GM19025 (cell line): ENCODE measurements at regions not wholly inside any gene's neighbourhood (a gene's known extent, or its start where the extent isn't known, plus 50 kb on each side); places are given as distances from the start of the nearest gene placed in this dataset.
"Not testable (repeated sequence)": the region's sequence is repeated elsewhere in the genome, so short reads cannot be mapped to it uniquely, and the experiment has no call there.

Experiments
- ATAC-seq: cut with Tn5 transposase; IDR thresholded peaks from one replicate; pipeline ENCODE4 v1.9.1; 2021; ENCODE audit warnings: mild to moderate bottlenecking, low read depth, moderate library complexity; ENCODE audit not compliant: unreplicated experiment

GRCh38 chr12:124478985-124479645 is 88.3 kb downstream of the NCOR2 start:
- ATAC-seq, result no peak

DNA sequence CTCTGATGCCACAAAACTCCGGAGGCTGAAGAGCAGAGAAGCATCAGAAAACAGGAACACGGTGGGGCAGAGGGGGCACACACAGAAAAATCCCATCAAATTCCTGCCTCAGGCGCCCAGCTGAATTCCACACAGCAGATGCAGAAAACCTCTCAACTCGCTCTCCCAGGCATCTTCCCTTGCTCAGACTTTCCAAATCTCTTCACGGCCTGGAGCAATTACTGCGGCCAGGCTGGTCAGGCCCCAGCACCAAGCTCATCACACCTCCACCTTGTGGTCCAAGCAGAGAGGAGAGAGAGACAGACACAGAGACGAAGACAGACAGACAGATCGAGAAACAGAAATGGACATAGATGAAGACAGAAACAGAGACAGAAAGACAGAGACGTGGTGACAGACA is 89.0 kb downstream of the NCOR2 start:
- ATAC-seq, result no peak

DNA sequence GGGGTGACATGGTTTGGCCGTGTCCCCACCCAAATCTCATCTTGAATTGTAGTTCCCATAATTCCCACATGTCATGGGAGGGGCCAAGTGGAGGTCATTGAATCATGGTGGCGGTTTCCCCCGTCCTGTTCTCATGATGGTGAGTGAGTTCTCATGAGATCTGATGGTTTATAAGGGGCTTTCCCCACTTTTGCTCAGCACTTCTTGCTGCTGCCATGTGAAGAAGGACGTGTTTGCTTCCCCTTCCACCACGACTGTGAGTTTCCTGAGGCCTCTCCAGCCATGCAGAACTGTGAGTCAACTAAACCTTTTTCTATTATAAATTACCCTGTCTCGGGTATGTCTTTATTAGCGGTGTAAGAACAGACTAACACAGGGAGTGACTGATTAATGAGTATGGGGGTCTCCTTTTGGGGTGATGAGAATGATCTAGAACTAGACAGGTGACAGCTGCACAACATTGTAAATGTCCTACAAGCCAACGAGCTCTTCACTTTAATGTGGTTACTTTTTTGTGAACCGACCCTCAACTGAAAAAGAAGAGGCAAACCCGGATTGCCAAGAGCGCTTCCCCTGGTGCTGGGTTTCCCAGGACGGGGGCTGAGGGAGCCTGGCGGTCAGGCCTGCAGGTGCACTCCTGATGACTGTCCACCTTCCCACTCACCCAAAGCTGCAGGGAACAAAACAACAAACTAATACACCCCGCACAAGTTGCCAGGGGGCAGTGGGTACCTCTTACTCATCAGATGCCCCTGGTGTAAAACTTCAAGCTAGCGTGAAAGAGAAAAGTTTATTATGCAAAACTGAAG is 90.1 kb downstream of the NCOR2 start:
- ATAC-seq, result no peak

DNA sequence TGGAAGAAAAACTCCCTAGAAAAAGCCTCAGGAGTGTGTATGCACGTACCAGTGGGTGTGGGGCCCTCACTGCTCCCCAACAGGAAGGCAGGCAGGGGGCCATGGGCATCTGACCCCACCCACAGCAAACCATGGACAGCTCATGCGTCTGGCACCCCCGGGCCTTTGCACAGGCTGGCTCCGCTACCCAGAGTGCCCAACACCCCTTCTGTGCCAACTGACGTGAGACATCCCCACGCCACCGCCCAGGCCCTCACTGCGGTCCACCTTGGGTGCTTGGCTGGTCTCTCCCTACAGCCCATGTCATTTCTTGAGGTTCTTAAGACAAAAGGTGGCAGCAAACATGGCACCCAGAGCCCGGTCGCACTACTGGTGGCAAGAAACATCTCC is 91.4 kb downstream of the NCOR2 start:
- ATAC-seq, result no peak

DNA sequence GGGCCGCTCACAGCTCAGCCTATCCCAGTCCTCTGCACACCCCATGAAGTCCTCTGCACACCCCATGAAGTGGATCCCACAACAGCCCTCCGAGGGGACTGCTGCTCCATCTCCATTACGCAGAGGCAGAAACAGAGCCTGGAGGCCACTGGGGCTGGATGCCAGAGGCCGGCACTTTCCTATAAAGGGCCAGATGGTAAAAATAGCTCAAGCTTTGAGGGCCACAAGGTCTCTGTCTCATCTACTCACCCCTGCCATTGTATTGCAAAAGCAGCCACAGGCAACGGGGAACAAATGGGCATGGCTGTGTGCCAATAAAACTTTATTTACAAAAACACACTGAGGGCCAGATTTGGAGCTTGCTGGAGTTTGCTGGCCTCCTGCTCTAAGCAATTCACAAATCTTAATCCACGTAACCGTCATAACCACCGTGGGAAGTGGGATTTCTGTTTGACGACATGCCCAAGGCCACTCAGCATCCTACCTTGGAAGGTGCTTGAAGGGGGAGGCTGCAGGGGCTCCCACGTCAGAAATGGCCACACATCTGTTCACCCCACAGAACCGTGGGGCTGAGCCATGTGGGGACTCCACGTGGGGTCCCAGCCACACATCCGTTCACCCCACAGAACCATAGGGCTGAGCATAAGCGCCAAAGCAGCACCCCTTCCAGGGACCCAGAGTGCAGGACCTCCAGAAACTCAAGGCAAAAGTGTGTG is 92.0 kb downstream of the NCOR2 start:
- no peak for ATAC-seq

DNA sequence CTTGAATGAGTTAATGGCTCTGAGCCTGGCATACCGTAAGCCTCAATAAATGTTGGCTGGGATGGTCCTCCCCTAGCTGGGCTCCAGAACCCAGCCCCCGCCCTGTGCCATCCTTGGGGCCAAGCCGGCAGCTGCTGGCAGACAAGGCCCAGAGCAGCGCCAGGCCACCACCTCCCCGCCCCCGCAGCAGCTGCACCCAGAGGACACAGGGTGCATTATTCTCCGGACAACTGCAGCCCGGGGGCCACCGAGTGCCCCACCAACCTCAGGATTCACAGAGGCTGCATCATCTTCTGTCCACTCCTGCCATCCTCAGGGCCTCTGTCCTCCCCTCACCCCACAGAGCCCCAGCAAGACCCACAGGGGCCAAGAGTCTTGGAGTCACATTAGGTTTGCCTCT is 92.7 kb downstream of the NCOR2 start:
- no peak for ATAC-seq

GRCh38 chr12:124472690-124473279 is 94.6 kb downstream of the NCOR2 start:
- no peak for ATAC-seq

- no peak for ATAC-seq
Measured at GRCh38 chr12:124471828-124472227, 95.6 kb downstream of the NCOR2 start.

GRCh38 chr12:124470806-124471205 is 96.6 kb downstream of the NCOR2 start:
- no peak for ATAC-seq

DNA sequence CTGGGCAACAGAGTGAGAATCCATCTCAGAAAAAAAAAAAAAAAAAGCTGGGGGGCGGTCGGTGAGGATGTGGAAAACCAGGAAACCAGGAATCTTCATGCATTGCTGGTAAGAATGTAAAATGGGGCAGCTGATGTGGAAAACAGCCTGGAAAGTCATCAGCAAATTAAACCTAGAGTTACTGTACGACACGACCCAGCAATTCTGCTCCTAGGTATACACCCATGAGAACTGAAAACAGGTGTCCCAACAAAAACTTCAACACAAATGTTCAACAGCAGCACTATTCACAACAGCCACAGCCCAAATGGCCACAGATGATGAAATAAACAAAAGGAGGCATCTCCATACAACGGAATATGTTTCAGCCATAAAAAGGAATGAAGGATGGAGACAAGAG is 97.3 kb downstream of the NCOR2 start:
- no peak for ATAC-seq

DNA sequence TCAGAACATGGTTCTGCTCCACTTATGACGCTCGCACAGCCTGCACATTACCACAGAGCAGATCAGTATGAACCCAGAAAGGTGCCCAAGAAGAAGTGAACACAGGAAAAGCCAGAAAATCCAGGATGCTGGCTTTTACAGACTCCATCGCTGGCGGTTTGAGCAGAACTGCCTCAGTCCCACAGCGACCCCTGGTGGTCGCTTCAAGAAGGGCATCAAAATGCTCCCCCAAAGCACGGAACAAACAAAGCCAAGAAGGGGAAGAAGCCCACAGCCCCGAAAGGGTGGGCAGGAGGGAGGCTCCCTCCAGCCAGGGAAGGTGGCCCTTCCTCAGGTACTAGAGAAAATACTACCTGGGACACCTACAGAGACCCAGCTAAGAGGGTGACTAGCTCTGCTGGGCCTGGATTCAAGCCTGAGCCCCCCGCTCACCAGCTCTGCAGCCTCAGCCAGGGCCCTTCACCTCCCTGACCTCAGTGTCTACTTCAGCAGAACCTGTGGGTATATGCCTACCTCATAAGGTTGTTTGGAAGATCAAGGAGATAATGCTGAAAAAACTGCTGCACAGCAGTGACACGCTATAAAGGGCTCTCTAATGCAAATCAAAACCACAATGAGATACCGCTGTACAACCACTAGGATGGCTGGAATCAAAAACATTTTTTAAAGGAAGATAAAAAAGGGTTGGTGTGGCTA is 98.1 kb downstream of the NCOR2 start:
- ATAC-seq, result no peak

GRCh38 chr12:124467549-124467948 is 99.9 kb downstream of the NCOR2 start:
- not testable (repeated sequence) for ATAC-seq

DNA sequence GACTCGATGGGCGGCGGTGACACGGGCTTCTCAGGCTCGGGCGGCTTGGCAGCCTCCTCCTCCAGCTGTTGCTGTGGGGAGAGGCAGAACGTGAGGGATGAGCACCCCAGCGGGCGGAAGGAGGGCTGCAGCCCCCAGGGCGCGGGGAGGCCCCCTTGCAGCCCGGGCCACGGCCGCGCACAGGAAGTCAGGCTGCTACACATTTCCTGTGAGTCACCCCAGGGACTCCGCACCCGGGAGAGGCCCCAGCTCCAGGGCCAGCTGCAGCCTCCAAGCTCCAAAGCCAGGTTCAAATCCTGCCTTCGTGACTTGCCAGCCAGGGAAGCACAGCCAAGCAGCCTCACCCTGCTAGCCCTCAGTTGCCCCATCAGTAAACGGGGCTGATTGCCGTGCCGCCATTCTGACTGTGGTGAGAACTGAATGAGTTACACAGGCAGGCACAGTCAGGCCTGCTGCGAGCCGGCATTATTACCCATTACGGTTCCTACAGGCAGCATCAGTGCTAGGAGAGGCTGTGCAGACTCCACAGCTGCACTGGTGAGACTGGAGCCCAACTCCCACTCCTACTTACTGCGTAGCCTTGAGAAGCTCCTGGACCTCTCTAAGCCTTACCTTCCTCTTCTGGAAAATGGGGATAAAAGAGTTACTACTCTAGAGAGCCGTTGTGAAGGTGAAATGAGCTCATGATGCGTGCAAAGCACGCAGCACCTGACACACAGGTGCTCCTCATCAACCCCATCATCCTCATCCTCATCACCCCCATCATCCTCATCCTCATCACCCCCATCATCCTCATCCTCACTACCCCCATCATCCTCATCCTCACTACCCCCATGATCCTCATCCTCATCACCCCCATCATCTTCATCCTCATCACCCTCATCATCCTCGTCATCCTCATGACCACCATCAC is 100.9 kb downstream of the NCOR2 start:
- peak; percentile 95 for ATAC-seq

- no peak for ATAC-seq
Measured at GRCh38 chr12:124465473-124465872, 101.9 kb downstream of the NCOR2 start.

DNA sequence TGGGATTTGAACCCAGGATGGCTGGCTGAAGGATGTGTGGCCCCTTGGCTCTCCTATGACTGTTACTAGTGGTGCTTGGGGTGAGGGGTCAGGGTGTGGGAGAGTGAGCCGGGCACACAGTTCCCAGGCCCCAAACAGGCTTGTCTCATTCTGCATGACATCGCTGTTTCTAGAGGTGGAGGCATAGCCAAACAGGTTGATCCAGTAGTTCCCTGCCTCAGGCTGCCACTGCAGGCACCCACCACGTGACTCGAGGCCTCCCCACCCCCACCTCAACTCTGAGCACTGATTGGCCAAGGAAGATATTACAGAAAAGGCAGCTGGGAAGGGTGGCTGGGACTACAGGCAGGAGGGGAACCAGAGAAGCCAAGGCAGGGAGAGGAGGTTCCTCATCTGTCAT is 102.6 kb downstream of the NCOR2 start:
- ATAC-seq, result no peak

DNA sequence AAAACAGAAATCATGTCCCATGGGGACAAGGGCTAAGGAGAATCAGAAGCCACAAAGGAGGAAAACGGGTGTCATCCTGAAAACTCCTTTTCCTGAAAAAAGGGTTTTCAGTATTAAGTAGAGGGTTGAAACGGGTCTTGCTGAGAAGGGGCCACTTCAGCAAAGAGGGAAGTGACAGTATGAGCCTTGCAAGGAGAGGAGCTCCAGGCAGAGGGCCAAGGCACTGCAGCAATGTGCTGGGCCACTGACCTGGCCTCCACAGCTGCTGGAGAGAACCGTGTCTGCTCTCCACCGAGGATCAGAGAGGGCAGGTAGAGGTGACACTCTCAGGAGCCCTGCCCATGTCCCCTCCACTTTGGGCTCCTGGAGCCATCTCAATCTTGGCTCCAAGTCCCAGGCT is 103.3 kb downstream of the NCOR2 start:
- no peak for ATAC-seq

GRCh38 chr12:124463341-124463921 is 104.0 kb downstream of the NCOR2 start:
- ATAC-seq, result no peak

GRCh38 chr12:124462750-124463149 is 104.7 kb downstream of the NCOR2 start:
- no peak for ATAC-seq
